HG02763 (cell line): ENCODE measurements at regions not wholly inside any gene's neighbourhood (a gene's known extent, or its start where the extent isn't known, plus 50 kb on each side); places are given as distances from the start of the nearest gene placed in this dataset.

Experiments
- ATAC-seq: cut with Tn5 transposase; IDR thresholded peaks from one replicate; pipeline ENCODE4 v1.9.1; 2021; ENCODE audit warnings: mild to moderate bottlenecking, moderate library complexity; ENCODE audit not compliant: unreplicated experiment

DNA sequence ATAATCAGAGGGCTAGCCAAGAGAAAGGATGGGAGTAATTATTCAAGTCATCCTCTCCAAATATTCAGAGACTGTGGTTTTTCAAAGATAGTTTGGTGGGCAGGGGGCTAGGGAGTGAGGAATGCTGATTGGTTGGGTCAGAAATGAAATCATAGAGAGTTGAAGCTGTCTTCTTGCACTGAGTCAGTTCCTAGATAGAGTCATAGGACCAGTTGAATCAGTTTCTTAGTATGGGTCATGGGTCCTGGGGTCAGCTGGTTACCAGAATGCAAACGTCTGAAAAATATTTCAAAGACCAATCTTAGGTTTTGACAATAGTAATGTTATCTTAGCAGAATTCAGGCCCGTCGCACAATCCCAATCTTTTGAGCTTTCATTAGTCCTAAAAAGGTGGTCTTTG lies 171.4 kb upstream of the SPATS2L start:
- ATAC-seq = no peak

DNA sequence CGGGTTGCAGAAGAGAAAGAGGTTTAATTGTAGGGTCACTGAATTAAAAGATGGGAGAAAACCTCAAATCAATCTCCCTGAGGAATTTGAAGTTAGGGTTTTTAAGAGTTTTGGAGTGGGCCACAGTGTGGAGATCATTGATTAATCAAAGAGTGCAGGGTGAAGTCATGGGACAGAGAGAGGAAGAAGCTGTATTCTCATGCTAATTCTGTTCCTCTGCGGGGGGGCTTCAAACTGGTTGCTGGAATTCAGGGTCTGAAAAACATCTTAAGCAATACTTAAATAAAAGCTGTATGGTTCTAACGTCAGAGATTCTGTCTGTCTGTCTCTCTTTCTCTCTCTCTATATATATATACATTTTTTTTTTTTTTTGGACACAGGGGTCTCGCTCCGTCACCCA lies 169.8 kb upstream of the SPATS2L start:
- ATAC-seq = no peak

DNA sequence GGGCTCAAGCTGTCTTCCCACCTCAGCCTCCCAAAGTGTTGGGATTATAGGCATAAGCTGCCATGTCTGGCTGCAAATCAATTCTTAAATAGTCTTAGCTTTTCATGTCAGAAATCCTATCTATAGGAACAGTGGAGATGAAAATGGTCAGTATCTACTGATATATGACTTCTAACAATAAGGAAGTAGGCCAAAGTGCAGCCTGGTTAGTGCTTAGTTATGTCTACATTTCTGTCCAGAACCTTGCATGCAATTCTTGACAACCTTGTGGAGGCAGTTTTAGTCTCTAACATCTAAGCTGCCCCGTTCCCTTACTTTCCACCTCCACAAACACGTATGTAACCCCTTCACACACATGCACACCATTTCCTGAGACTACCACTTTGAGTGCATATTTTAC lies 169.2 kb upstream of the SPATS2L start:
- ATAC-seq = no peak

DNA sequence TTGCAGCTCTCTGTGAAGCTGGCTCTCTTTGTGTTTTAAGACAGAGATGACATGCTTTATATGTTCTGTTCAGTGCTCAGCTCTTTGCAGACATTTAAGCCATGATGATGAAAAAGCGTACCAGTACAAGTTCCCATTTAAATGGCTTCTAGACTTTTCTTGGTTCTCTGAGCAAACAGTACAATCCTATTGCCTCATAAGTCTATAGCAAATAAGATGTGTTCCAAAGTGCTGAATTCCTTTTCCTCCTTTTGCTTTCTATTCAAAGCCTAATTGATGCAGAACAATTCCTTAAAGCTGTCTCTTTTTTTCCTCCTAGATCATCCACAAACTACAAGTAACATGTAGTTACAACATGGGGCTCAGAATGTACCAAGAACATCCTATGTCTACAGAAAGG lies 168.8 kb upstream of the SPATS2L start:
- ATAC-seq = no peak

DNA sequence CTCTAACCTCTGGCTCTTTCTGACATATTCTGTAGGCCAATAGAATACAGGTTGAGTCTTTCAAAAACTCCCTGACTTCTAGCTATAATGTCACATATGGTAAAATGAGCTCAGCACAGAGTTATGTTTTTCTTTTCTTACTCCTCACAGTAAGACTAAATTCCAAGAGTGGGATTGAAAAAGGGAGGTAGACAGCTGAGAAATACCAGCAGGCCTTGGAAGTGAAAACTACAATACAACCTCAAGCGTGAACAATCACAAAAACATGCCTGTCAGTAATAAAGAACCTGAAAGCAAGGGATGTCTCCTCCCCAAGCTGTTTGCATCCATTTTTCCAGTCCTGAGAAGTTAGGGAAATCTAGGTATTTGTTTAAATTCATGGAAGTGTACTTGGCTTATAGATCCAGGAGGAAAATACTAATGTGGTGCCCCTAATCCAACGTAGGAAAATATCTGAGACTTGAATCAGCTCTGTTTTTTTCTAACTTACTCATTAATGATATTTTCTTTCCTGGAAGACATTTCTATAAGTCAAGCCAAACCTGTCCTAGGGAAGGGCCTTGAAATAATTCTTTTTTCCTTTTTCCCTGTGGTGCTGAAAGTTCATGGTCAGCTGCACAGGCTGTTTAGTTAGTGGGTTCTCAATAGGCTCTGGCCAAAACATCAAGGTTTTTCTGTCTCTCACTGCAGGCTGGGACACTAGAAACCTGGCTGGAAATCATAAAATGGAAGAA lies 167.9 kb upstream of the SPATS2L start:
- no peak for ATAC-seq

DNA sequence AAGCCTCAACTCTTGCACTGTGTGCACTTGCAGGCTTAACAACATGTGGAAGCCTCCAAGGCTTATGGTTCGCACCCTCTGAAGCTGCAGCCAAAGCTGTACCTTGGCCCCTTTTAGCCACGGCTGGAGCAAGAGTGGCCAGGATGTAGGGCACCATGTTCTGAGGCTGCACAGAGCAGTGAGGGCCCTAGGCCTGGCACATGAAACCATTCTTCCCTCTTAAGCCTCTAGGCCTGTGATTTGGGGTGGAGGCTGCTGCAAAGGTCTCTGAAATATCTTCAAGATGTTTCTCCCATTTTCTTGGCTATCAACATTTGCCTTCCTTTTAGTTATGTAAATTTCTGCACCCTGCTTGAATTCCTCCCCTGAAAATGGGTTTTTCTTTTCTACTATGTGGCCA lies 161.9 kb upstream of the SPATS2L start:
- no peak for ATAC-seq

DNA sequence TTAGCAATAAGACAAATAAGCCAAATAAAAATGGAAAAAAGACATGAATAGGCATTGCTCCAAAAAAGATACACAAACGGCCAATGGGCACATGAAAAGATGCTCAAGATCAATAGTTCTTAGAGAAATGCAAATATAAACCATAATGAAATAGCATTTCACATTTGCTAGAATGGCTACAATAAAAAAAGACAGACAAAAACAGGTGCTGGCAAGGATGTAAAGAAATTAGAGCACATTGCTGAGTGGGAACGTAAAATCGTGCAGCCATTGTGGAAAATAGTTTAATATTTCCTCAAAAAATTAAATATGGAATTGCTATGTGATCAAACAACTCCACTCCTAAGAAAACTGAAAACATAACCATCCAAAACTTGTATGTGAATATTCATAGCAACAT lies 160.0 kb upstream of the SPATS2L start:
- ATAC-seq = no peak

DNA sequence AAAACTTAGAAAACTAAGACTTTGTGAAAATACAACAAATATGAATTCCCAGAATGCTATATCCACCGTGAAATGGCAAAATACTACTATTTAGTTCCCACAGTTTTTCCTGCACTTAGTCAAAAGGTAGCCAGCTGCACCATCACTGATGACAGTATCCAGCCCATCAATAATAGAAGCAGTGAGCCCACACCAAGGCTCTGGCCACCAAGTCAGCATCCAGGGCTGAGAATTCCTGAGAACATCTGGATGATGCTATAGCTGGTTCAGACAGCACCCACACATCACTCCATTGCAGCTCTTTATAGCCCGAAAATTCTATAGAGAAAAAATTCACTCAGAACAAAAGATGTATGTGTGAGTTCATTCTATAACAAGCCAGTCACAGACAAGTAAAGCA lies 159.1 kb upstream of the SPATS2L start:
- ATAC-seq = no peak

DNA sequence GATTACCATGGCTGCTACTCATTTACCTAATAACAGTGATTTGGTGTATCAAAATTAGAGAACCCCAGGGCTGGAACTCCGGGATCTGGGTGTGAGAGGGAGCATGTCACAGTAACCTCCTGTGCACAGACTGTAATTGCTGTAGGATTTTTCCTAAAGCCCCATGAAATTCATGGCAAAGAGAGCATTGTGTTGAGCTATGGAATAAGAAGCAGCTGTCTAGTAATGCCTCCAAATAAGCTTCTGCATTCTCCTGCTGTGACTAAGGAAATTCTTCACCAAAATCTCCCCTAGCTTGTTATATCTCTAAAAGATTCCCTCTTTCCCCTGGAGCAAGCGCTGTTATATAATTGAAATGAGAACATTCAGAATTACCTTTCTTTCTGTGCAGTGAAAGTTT lies 158.1 kb upstream of the SPATS2L start:
- no peak for ATAC-seq

DNA sequence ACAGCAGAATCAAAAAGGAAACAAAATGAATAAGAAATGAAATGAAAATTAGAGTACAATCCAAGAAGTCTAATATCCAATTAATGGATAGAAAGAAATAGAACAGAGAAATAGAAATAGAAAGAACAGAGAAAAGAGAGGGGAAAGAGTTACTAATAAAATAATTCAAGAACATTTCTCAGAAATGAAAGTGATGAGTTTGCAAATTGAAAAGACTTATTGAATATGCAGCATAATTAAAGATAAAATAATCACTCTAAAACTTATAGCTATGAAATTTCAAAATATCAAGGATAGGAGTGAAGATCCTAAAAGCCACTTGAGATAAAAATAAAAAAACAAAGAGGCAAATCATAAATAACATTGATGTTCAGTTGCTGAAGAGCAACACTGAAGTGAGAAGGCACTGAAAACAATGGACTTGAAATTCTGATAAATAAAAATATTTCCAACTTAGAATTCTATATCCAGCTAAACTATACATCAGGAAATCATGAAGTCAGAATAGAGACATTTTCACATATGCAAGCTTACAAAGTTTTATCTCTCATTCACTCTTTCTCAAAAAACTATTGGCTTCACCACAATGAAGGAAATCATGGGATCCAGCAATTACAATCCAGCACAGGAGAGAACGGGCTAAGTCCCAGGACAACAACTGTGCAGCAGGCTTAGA lies 155.9 kb upstream of the SPATS2L start:
- ATAC-seq = no peak

DNA sequence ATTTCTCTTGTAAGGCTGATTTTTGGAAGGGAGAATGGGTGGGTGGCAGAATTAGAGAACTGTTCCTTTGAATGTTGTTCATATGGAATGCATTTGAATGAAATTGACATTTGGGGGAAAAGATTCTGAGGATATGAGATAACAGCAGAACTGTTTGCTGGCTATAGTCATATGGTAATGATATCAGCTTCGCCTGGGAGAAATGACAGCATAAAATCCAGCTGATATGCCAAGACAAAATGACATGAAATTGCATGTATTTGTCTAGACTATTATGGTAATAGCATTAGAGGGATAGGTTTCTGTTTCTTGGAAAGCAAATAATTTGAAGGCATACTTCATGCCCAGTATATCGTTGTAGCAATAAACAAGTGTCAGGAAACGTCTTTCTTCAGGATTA lies 150.8 kb upstream of the SPATS2L start:
- no peak for ATAC-seq

DNA sequence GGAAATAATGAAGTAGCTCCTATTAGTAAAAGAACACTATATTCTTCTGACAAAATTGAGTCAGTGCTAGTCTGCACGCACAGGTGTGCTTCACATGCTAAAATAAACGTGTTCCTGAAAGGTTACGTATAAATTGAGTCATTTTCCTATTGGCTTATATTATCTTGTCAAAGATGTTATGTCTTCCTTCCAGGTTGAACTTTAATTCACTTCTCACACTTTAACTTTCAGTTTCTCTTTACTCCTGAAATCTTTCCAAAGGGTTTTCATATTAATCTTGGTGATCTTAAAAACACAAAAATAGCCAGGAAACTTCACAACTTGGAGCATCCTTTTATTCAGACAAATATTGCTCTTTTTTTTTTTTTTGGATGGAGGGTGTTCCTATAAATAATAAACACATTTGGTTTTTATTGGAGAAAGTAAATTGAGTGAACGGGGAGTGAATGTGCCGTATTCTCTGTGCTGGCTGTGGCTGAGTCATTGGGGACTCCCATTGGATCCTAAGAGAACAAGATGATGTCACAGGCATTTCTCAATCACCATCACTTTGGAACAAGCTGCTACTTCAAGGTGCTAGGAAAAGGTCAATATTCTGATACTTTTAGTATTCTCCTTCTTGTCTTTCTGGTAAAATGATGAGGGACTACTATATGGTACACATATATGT lies 150.2 kb upstream of the SPATS2L start:
- ATAC-seq = no peak

DNA sequence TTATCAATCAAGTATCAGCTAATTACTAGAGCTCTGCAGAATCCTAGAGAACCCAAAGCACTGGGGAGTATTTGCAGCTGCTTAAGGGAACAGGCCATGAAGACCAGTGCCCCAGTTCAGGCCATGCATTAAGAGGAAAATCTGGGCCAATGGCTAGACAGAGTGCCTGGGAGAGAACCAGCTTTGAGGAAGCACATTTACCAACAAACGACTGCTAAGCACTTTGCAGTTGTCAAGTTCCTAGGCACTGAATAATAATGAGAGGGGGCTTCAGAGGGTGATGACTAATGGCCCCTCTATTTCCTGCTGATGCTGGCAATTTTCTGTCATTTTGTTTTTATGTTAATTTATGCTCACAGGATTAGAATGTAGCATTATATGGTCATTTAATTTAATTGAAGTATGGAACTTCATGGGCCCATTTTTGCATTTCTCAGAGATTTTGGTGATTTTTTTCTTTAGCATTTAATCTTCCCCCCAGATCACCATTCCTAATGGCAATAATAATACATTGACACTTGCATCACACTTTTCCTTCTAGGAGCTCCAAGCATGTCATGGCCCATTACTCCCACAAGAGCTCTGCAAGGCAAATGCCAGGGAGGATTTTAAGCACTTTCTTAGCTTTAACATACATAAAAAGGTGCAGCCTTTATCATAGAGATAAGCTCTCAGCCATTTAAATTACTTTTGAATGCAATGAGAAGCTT lies 147.7 kb upstream of the SPATS2L start:
- no peak for ATAC-seq

DNA sequence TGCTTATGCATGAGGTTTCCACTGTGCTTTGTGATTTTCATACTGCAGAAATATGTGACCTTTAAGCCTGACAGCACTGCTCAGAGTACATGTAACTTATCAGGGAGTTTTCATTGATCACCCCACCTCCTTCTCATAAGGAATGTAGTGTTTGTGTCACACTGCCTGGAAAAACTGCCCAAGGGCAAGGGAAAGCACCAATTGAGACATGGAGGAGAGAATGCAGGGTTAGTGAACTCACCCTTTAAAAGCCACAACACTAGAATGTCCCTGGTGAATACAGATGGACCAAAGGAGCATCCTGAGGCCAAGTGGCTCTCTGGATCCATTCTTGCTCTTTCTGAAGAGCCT lies 147.2 kb upstream of the SPATS2L start:
- no peak for ATAC-seq

DNA sequence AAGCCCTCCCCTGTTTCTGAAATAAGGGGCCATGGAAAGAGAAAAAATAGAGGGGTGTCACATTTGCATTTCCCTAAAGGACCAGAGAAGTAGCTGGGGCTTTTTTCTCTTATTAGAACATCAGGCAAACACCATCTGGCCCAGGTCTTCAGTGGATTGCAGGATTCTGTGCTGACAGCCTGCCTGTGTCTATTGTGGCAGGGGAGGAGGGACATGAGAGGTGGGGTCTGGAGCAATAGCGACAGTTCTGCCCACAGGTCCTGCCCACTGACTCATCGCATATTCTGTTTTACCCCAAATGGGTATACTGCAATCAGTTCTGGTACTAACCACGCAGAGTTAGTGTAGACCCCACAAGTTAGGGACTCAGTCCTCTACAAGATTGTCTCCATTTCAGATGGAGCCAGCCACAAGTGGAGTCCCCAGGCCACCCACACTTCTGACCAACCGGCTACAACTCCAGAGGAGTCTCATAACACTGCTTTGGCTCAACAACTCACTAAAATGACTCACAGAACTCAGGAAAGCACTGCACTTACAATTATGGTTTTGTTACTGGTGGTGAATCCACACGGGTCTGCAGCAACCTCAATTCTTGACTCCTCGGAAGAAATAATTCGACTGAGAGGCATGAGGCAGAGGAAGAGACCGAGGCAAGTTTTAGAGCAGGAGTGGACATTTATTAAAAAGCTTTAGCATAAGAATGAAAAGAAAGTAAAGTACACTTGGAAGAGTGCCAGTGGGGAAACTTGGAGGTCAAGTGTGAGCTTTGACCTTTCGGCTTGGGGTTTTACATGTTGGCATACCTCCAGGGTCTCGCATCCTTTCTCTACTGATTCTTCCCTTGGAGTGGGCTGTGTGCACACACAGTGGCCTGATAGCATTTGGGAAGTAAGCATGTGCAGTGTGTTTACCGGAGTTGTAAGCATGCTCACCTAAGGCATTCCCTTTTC lies 146.4 kb upstream of the SPATS2L start:
- no peak for ATAC-seq

DNA sequence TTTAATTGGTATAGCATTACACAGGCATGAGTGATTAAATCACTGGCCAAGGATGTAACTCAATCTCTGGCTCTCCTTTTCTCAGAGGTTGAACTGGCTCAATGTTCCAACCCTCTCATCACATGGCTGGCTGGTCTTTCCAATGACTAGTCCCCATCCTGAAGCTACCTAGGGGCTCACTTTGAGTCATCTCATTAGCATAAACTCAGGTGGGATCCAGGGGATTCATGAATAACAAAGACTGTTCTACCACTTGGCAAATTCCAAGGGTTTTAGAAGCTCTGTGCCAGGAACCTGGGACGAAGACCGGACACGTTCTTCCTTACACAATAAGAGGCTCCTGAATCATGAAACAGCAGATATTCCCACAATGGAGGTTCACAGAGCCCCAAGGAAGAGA lies 145.0 kb upstream of the SPATS2L start:
- no peak for ATAC-seq

DNA sequence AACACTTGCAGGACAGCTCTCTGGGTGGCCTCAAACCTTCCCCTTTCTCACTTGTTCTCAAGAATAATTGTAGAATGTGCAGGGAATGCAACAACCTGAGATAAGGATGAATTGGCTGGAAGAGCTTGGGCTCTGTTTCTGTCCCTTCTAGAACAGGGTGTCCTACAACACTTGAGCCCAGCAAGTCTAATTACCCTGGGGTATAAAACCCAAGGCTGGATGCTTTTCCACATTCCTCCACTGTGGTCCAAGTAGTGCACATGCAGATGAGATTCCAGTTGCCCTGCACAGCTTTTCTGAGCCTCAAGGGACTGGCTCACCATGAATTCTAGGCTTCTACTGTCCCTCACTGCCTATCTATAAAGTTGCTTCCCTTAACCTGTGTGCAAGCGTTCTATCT lies 140.8 kb upstream of the SPATS2L start:
- no peak for ATAC-seq

DNA sequence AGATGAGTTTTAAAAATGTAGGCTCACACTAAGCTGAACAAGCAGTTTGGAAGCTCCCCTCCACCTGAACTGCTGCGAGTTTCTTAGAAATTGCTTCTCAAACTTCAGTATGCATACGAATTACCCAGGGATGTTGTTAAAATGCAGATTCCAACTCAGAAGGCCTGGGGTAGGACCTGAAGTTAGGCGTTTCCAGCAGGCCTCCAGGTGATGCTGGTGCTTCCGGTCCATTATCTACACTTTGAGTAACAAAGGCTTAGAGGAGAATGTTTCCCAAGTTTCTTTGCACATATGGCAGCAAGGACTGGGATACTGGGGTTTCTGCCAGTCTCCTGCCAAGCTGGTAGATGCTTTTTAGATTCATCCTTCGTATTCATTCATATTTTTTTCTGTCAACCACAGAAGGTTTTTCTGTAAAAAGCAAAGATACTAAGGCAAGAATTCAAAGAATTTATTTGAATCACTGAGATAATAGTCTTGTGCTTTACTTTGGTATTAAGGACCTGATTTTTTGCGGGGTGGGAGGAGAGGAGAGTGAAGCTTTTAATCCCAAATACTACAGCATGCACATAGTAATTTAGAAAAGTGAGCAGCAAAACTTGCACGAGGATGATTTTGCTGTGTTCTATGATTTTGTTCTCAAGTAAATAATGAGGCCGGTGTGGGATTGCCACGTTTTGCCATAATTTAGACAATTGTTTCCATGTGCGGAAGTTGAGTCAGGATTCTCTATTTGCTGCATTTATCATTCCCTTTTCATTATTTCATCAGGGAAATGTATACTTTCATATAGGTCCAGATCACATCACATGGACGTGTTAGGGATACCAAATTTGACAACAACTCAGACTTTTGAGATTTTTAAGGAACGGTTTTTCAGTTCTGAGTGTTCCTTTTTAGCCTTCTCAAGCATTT lies 137.6 kb upstream of the SPATS2L start:
- ATAC-seq = no peak

DNA sequence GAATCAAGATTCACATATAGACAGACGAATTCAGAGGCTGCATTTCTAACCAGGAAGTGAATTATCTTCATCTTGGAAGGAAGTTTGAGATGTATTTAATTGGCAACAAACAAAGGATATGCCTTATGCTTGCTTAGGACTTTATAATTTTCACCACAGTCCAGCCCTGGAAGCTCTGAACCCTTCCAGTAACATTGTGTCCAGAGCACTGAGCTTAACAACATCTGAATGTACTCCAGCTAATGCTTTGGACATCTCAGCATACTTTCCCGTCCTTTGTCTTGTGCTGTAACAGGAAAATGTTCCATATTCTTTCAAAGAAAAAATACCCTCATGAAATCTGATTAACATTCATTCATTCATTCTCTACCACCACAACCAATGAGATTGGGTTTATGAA lies 136.3 kb upstream of the SPATS2L start:
- ATAC-seq = no peak
